Effector memory CD8-positive, alpha-beta T cell (primary cell): ENCODE measurements at regions not wholly inside any gene's neighbourhood (a gene's known extent, or its start where the extent isn't known, plus 50 kb on each side); places are given as distances from the start of the nearest gene placed in this dataset.

Experiments
- ATAC-seq: fragments of 150-1000 bp; cut with Tn5 transposase; replicated peaks from 2 replicates; pipeline ENCODE4 v1.10.0; 2021; ENCODE audit warnings: mild to moderate bottlenecking, moderate library complexity
- DNase-seq, 3 experiments: peaks; one replicate each; pipeline ENCODE4 v3.0.0; 2021
- H3K27ac Mint-ChIP-seq, 2 donors: one replicate each; pipeline ENCODE4 v1.8.0; 2022; ENCODE audit warnings: mild to moderate bottlenecking in 2 of 2, mixed read lengths in 2 of 2, moderate library complexity in 2 of 2
- H3K27me3 Mint-ChIP-seq, 2 donors: one replicate each; pipeline ENCODE4 v1.8.0; 2022; ENCODE audit warnings: mixed read lengths in 2 of 2
- H3K36me3 Mint-ChIP-seq: one replicate; pipeline ENCODE4 v1.8.0; 2022; ENCODE audit warnings: mild to moderate bottlenecking, moderate library complexity, mixed read lengths; ENCODE audit not compliant: insufficient read depth
- H3K4me1 Mint-ChIP-seq, 2 donors: one replicate each; pipeline ENCODE4 v1.8.0; 2022; ENCODE audit warnings: low read depth in 2 of 2, mixed read lengths in 2 of 2
- H3K4me3 Mint-ChIP-seq, 2 donors: one replicate each; pipeline ENCODE4 v1.8.0; 2022; ENCODE audit warnings: mild to moderate bottlenecking in 2 of 2, mixed read lengths in 2 of 2, moderate library complexity in 2 of 2
- H3K9me3 Mint-ChIP-seq, 2 donors: one replicate each; pipeline ENCODE4 v1.8.0; 2022; ENCODE audit warnings: mixed read lengths in 2 of 2

- DNase-seq: no peak
- ATAC-seq: no peak
- Mint-ChIP-seq H3K4me1 (no peaks in the 10 kb centered on the region), H3K4me3 (no peak overlapping the region), H3K27ac (no peak overlapping the region), H3K36me3 (no peaks in the 10 kb centered on the region), H3K9me3 (peaks cover 3 to 18% of the 10 kb centered on the region in 2 donors), H3K27me3 (no peaks in the 10 kb centered on the region)
Measured at GRCh38 chr11:97355230-97355629, 965.4 kb downstream of the JRKL start.

GRCh38 chr11:97356144-97356543 lies 966.3 kb downstream of the JRKL start:
- Mint-ChIP-seq H3K4me3 (no peak overlapping the region), H3K27ac (no peak overlapping the region), H3K4me1 (no peaks in the 10 kb centered on the region), H3K36me3 (no peaks in the 10 kb centered on the region), H3K9me3 (peaks cover 3 to 9% of the 10 kb centered on the region in 2 donors), H3K27me3 (no peaks in the 10 kb centered on the region)
- ATAC-seq (no peak), DNase-seq (no peak)

- no peak for DNase-seq
- no peak overlapping the region for H3K27ac Mint-ChIP-seq
- no peak for ATAC-seq
- no peaks in the 10 kb centered on the region for H3K27me3 Mint-ChIP-seq
- peaks cover 3 to 12% of the 10 kb centered on the region in 2 donors for H3K9me3 Mint-ChIP-seq
- H3K36me3 Mint-ChIP-seq: no peaks in the 10 kb centered on the region
- no peaks in the 10 kb centered on the region for H3K4me1 Mint-ChIP-seq
- H3K4me3 Mint-ChIP-seq: no peak overlapping the region
Measured at GRCh38 chr11:97359016-97359415, 969.2 kb downstream of the JRKL start.

GRCh38 chr11:97361812-97362378 lies 972.1 kb downstream of the JRKL start:
- Mint-ChIP-seq H3K27me3 (no peaks in the 10 kb centered on the region), H3K4me3 (no peak overlapping the region), H3K27ac (no peak overlapping the region), H3K4me1 (no peaks in the 10 kb centered on the region), H3K9me3 (peaks cover 5 to 28% of the 10 kb centered on the region in 2 donors), H3K36me3 (no peaks in the 10 kb centered on the region)
- no peak for ATAC-seq
- DNase-seq: no peak

GRCh38 chr11:97363331-97363730 lies 973.5 kb downstream of the JRKL start:
- H3K4me3 Mint-ChIP-seq: no peak overlapping the region
- H3K36me3 Mint-ChIP-seq: no peaks in the 10 kb centered on the region
- ATAC-seq: no peak
- DNase-seq: no peak
- peaks cover 11 to 36% of the 10 kb centered on the region in 2 donors for H3K9me3 Mint-ChIP-seq
- H3K4me1 Mint-ChIP-seq: no peaks in the 10 kb centered on the region
- no peaks in the 10 kb centered on the region for H3K27me3 Mint-ChIP-seq
- no peak overlapping the region for H3K27ac Mint-ChIP-seq

- ATAC-seq (no peak), DNase-seq (no peak)
- peaks cover 12 to 43% of the 10 kb centered on the region in 2 donors for H3K9me3 Mint-ChIP-seq
- no peaks in the 10 kb centered on the region for H3K4me1 Mint-ChIP-seq
- no peak overlapping the region for H3K4me3 Mint-ChIP-seq
- H3K36me3 Mint-ChIP-seq: no peaks in the 10 kb centered on the region
- H3K27me3 Mint-ChIP-seq: no peaks in the 10 kb centered on the region
- no peak overlapping the region for H3K27ac Mint-ChIP-seq
Measured at GRCh38 chr11:97364047-97364446, 974.2 kb downstream of the JRKL start.

- H3K27ac Mint-ChIP-seq: no peak overlapping the region
- ATAC-seq (no peak), DNase-seq (no peak)
- H3K27me3 Mint-ChIP-seq: no peaks in the 10 kb centered on the region
- no peaks in the 10 kb centered on the region for H3K4me1 Mint-ChIP-seq
- no peak overlapping the region for H3K4me3 Mint-ChIP-seq
- peaks cover 20 to 57% of the 10 kb centered on the region in 2 donors for H3K9me3 Mint-ChIP-seq
- H3K36me3 Mint-ChIP-seq: peaks cover 3% of the 10 kb centered on the region
Measured at GRCh38 chr11:97367406-97368083, 977.7 kb downstream of the JRKL start.

GRCh38 chr11:97389270-97389669 lies 999.5 kb downstream of the JRKL start:
- no peak overlapping the region for H3K4me3 Mint-ChIP-seq
- no peaks in the 10 kb centered on the region for H3K4me1 Mint-ChIP-seq
- ATAC-seq (no peak), DNase-seq (no peak)
- H3K36me3 Mint-ChIP-seq: no peaks in the 10 kb centered on the region
- no peak overlapping the region for H3K27ac Mint-ChIP-seq
- H3K9me3 Mint-ChIP-seq: peaks cover 7 to 8% of the 10 kb centered on the region in 2 donors
- H3K27me3 Mint-ChIP-seq: no peaks in the 10 kb centered on the region

GRCh38 chr11:97398246-97398645 lies 1008.4 kb downstream of the JRKL start:
- ATAC-seq: no peak
- no peak for DNase-seq
- Mint-ChIP-seq H3K4me3 (no peak overlapping the region), H3K36me3 (no peaks in the 10 kb centered on the region), H3K4me1 (no peaks in the 10 kb centered on the region), H3K27ac (no peak overlapping the region), H3K27me3 (no peaks in the 10 kb centered on the region), H3K9me3 (no peaks in the 10 kb centered on the region)

GRCh38 chr11:97409141-97409540 lies 1019.3 kb downstream of the JRKL start:
- no peak overlapping the region for H3K4me3 Mint-ChIP-seq
- DNase-seq (no peak), ATAC-seq (no peak)
- no peak overlapping the region for H3K27ac Mint-ChIP-seq
- no peaks in the 10 kb centered on the region for H3K27me3 Mint-ChIP-seq
- no peaks in the 10 kb centered on the region for H3K36me3 Mint-ChIP-seq
- peaks cover 8% of the 10 kb centered on the region in 2 donors for H3K9me3 Mint-ChIP-seq
- H3K4me1 Mint-ChIP-seq: no peaks in the 10 kb centered on the region

GRCh38 chr11:97414801-97415200 lies 1025.0 kb downstream of the JRKL start:
- Mint-ChIP-seq H3K27me3 (no peaks in the 10 kb centered on the region), H3K4me3 (no peak overlapping the region), H3K9me3 (peaks cover 8% of the 10 kb centered on the region in 2 donors), H3K27ac (no peak overlapping the region), H3K36me3 (no peaks in the 10 kb centered on the region), H3K4me1 (no peaks in the 10 kb centered on the region)
- DNase-seq (no peak), ATAC-seq (no peak)

GRCh38 chr11:97419729-97420128 lies 1029.9 kb downstream of the JRKL start:
- H3K4me3 Mint-ChIP-seq: no peak overlapping the region
- H3K36me3 Mint-ChIP-seq: no peaks in the 10 kb centered on the region
- H3K4me1 Mint-ChIP-seq: no peaks in the 10 kb centered on the region
- DNase-seq: no peak
- H3K27ac Mint-ChIP-seq: no peak overlapping the region
- no peak for ATAC-seq
- H3K9me3 Mint-ChIP-seq: peaks cover 0 to 4% of the 10 kb centered on the region in 2 donors
- H3K27me3 Mint-ChIP-seq: no peaks in the 10 kb centered on the region

- no peaks in the 10 kb centered on the region for H3K4me1 Mint-ChIP-seq
- no peak for ATAC-seq
- no peak overlapping the region for H3K4me3 Mint-ChIP-seq
- no peak overlapping the region for H3K27ac Mint-ChIP-seq
- DNase-seq: no peak
- H3K9me3 Mint-ChIP-seq: peaks cover 0 to 7% of the 10 kb centered on the region in 2 donors
- no peaks in the 10 kb centered on the region for H3K36me3 Mint-ChIP-seq
- no peaks in the 10 kb centered on the region for H3K27me3 Mint-ChIP-seq
Measured at GRCh38 chr11:97428247-97428790, 1038.5 kb downstream of the JRKL start.

GRCh38 chr11:97430877-97431276 lies 1041.1 kb downstream of the JRKL start:
- no peak overlapping the region for H3K27ac Mint-ChIP-seq
- peaks cover 0 to 7% of the 10 kb centered on the region in 2 donors for H3K9me3 Mint-ChIP-seq
- no peaks in the 10 kb centered on the region for H3K4me1 Mint-ChIP-seq
- H3K27me3 Mint-ChIP-seq: no peaks in the 10 kb centered on the region
- ATAC-seq (no peak), DNase-seq (no peak)
- no peak overlapping the region for H3K4me3 Mint-ChIP-seq
- H3K36me3 Mint-ChIP-seq: no peaks in the 10 kb centered on the region
